ENCODE measurements at regions not wholly inside any gene's neighbourhood (a gene's known extent, or its start where the extent isn't known, plus 50 kb on each side); places are given as distances from the start of the nearest gene placed in this dataset.
"Not testable (repeated sequence)": the region's sequence is repeated elsewhere in the genome, so short reads cannot be mapped to it uniquely, and the experiment has no call there.

DNA sequence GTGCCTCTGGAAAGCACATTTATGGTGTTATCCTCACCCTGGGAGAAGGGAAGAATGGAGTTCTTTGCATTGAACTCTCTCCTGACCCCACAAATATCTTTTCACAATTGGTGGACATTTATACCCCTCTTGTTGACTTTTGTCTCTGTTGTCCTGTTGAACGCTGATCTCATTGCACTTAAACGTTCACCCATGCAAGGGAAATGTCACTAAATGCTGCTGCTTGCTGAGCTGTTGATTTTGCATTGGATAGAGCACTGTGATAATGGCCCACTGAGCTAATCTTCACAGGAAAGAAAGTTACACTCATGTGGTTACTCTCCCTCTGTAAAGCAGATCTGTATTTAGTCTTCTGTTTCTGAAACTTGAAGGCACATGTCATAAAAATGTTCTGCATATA is 133.4 kb downstream of the FZD1 start:
- 80% methylated on average over 1 of the region's 2 CpGs for WGBS (ENCODE audit: insufficient coverage)
- no peak overlapping the region for H3K27ac ChIP-seq (ENCODE audit: low read length)
- H3K4me3 ChIP-seq (ENCODE audit: low read length), result no peak overlapping the region
- H3K27me3 ChIP-seq (ENCODE audit: control insufficient read depth, insufficient read depth, low read length), result no peaks in the 10 kb centered on the region
- no peaks in the 10 kb centered on the region for H3K9me3 ChIP-seq (replicated peaks; ENCODE audit: control insufficient read depth, low read depth, low read length)
- H3K4me1 ChIP-seq (ENCODE audit: control insufficient read depth, insufficient read depth, low read length), result no peaks in the 10 kb centered on the region
- H3K36me3 ChIP-seq (ENCODE audit: control insufficient read depth, insufficient read depth, low read length), result no peaks in the 10 kb centered on the region
- no peak for DNase-seq

DNA sequence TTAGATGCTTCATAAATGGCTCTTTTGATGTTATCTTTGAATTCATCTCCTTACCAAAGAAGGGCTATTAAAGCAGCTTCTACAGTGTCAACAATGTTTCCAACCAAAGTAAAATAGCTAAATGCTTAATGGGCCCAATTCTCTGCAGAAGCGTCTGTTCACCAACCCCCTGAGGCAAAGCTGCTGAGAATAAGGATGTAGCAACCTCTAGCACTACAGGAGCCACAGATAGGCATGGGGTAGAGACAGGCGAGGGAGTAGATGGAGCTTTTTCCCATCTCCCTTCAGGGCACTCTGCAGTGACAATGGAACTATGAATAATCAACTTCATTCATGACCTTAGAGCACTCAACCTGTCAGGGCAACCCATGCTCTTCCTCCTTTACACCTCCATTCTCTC is 134.1 kb downstream of the FZD1 start:
- no peak for DNase-seq
- Histone ChIP-seq H3K9me3 (replicated peaks; ENCODE audit: control insufficient read depth, low read depth, low read length) (no peaks in the 10 kb centered on the region), H3K27me3 (ENCODE audit: control insufficient read depth, insufficient read depth, low read length) (no peaks in the 10 kb centered on the region), H3K27ac (ENCODE audit: low read length) (no peak overlapping the region), H3K36me3 (ENCODE audit: control insufficient read depth, insufficient read depth, low read length) (no peaks in the 10 kb centered on the region), H3K4me3 (ENCODE audit: low read length) (no peak overlapping the region), H3K4me1 (ENCODE audit: control insufficient read depth, insufficient read depth, low read length) (no peaks in the 10 kb centered on the region)
- WGBS (ENCODE audit: insufficient coverage), result 67% methylated on average over 1 of the region's 2 CpGs

DNA sequence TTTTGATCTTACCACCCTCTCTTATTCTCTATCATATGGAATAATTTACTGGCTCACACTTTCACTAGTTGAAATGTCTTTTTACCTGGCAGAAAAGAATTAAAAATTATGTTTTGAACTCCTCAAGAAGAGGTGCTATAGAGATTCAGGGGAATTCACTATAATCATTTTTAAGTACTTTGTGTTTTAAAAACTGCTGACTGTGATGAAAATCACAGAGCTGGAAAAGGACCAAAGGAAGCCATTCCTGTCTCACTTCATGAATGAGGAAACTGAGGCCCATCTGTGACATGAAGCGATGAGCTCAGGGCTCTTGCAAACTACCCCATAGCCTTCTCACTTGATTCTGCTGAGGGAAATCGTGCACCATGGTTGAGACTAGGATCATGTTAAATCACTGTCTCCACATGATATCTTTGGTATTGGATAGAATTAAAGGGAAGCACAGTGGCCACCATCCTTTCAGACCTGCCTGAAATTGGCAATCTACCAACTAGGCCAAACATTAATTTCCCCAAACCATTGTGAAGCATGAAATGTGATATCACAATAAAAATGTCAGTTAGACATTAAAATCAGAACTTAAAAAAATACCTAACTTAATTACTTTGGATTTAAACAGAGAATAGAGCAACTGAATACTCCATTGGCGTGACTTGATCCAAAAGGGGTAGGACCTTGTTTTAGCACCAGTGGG is 141.0 kb downstream of the FZD1 start:
- no peaks in the 10 kb centered on the region for H3K27me3 ChIP-seq (ENCODE audit: control insufficient read depth, insufficient read depth, low read length)
- no peaks in the 10 kb centered on the region for H3K9me3 ChIP-seq (replicated peaks; ENCODE audit: control insufficient read depth, low read depth, low read length)
- no CpG with 5 or more reads among the region's 3 CpGs for WGBS (ENCODE audit: insufficient coverage)
- no peaks in the 10 kb centered on the region for H3K4me1 ChIP-seq (ENCODE audit: control insufficient read depth, insufficient read depth, low read length)
- no peak overlapping the region for H3K4me3 ChIP-seq (ENCODE audit: low read length)
- no peak for DNase-seq
- no peaks in the 10 kb centered on the region for H3K36me3 ChIP-seq (ENCODE audit: control insufficient read depth, insufficient read depth, low read length)
- no peak overlapping the region for H3K27ac ChIP-seq (ENCODE audit: low read length)

DNA sequence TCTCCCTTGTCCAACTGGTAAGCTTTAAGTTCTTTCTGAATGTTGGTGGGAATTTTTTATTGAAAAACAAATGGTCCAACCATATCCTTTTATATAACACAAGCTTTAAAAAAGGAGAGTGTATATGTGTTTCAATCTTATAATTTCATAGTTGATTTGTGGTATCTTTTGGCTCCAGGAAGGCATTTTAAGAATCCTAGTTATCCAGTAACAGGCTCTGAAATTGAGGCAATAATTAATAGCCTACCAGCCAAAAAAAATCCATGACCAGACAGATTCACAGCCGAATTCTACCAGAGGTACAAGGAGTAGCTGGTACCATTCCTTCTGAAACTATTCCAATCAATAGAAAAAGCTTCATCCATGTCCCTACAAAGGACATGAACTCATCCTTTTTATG is 141.6 kb downstream of the FZD1 start:
- not testable (repeated sequence) for H3K9me3 ChIP-seq (replicated peaks; ENCODE audit: control insufficient read depth, low read depth, low read length); H3K27ac ChIP-seq (ENCODE audit: low read length); H3K4me1 ChIP-seq (ENCODE audit: control insufficient read depth, insufficient read depth, low read length); H3K4me3 ChIP-seq (ENCODE audit: low read length); H3K27me3 ChIP-seq (ENCODE audit: control insufficient read depth, insufficient read depth, low read length); H3K36me3 ChIP-seq (ENCODE audit: control insufficient read depth, insufficient read depth, low read length); DNase-seq
- no CpG with 5 or more reads among the region's 1 CpG for WGBS (ENCODE audit: insufficient coverage)

DNA sequence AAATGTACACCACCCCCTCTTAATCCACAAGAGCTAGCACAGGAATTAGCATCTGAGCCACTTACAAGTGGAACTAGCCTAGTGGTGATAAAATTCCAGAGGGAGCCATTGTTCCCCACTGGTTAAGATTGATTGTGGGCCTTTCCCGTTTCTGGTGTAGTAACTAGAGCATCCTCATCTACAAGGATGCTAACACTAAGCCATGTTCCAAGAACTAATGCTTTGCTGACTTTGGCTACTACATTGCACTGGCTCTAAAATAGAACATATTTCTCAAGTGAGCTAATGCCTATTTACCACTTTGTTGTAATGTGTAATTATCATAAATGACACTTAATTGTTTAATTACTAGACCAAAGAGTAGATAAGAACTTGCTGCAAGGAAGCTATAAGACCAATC is 143.7 kb downstream of the FZD1 start:
- no peak overlapping the region for H3K4me3 ChIP-seq (ENCODE audit: low read length)
- no peaks in the 10 kb centered on the region for H3K9me3 ChIP-seq (replicated peaks; ENCODE audit: control insufficient read depth, low read depth, low read length)
- no peak for DNase-seq
- H3K27ac ChIP-seq (ENCODE audit: low read length), result no peak overlapping the region
- WGBS (ENCODE audit: insufficient coverage), result no CpG with 5 or more reads among the region's 1 CpG
- no peaks in the 10 kb centered on the region for H3K4me1 ChIP-seq (ENCODE audit: control insufficient read depth, insufficient read depth, low read length)
- H3K27me3 ChIP-seq (ENCODE audit: control insufficient read depth, insufficient read depth, low read length), result no peaks in the 10 kb centered on the region
- H3K36me3 ChIP-seq (ENCODE audit: control insufficient read depth, insufficient read depth, low read length), result no peaks in the 10 kb centered on the region

DNA sequence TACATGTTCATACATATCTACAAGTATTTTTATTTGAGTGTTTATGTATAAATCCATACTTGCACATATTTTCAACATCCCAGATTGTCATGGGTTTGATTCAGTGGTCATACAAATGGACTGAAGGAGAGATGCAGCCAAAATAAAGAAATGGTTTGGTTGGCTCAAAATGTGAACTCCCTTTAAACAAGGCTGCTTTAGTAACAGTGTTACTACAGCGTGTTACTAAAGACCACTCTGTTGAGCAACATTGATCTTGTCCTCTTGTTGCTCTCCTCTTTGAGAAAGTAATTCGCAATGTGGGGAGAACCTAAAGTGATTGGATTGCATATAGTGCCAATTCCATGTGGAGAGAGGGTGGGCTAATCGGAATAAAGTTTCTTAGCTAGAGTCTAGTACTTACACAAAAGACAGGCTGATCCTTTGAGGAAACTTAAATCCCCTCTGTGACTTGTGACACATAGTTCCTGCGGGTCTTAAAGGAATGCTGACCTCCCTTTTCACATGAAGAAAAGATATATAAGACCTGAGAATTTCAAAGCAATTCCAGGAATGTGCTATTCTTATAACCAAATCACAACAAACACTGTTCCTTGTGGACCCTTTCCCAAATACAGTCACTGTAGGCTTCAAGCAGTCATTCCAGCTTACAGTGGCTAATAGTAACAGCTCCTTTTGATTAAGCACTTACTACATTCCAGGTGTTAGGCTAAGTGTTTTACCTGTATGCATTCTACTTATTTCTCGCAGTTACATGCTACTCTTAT is 144.3 kb downstream of the FZD1 start:
- DNase-seq, result no peak
- no peaks in the 10 kb centered on the region for H3K36me3 ChIP-seq (ENCODE audit: control insufficient read depth, insufficient read depth, low read length)
- no peaks in the 10 kb centered on the region for H3K9me3 ChIP-seq (replicated peaks; ENCODE audit: control insufficient read depth, low read depth, low read length)
- no peaks in the 10 kb centered on the region for H3K27me3 ChIP-seq (ENCODE audit: control insufficient read depth, insufficient read depth, low read length)
- H3K4me3 ChIP-seq (ENCODE audit: low read length), result no peak overlapping the region
- WGBS (ENCODE audit: insufficient coverage), result no CpG with 5 or more reads among the region's 5 CpGs
- H3K27ac ChIP-seq (ENCODE audit: low read length), result no peak overlapping the region
- H3K4me1 ChIP-seq (ENCODE audit: control insufficient read depth, insufficient read depth, low read length), result no peaks in the 10 kb centered on the region

DNA sequence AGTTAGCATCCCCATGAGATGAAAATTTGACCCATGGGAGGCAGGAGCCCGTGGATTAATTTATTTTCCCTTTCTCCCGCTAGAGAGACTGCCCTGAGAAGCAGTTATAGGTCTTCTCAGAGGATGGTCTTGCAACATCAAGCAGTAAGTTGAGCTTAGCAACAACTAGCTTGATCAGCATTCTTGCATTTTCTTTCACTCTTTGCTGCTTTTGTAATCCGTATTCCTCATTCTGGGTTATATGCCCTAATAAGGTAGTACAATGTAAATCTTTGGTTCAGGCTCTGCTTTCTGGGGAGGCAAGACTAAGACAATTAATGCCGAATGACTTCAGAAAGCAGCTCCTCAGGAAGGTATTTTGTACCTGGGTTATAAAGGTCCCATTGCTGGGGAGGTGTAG is 146.8 kb downstream of the FZD1 start:
- no peak overlapping the region for H3K27ac ChIP-seq (ENCODE audit: low read length)
- H3K36me3 ChIP-seq (ENCODE audit: control insufficient read depth, insufficient read depth, low read length), result no peaks in the 10 kb centered on the region
- no peaks in the 10 kb centered on the region for H3K27me3 ChIP-seq (ENCODE audit: control insufficient read depth, insufficient read depth, low read length)
- no CpG with 5 or more reads among the region's 4 CpGs for WGBS (ENCODE audit: insufficient coverage)
- H3K4me1 ChIP-seq (ENCODE audit: control insufficient read depth, insufficient read depth, low read length), result no peaks in the 10 kb centered on the region
- H3K4me3 ChIP-seq (ENCODE audit: low read length), result no peak overlapping the region
- DNase-seq, result no peak
- H3K9me3 ChIP-seq (replicated peaks; ENCODE audit: control insufficient read depth, low read depth, low read length), result no peaks in the 10 kb centered on the region

DNA sequence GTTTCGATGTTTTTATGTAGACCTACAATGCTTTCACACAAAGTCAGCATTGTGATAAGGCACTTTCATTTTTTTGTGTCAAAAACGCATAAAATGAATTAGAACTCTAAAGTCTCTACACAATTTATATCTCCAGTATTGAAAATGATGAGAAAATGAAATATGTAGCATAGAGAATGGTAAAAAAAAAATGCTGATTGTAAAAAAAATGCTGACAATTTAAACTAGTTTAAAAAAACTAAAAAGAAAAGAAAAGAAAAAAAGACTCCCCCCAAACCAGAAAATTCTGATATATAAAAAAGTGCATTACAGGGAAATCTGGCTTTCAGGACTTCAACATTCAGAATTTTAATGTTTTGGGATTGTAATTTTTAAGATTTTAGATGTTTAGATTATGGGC is 148.1 kb downstream of the FZD1 start:
- Histone ChIP-seq H3K27ac (ENCODE audit: low read length) (no peak overlapping the region), H3K4me3 (ENCODE audit: low read length) (no peak overlapping the region), H3K9me3 (replicated peaks; ENCODE audit: control insufficient read depth, low read depth, low read length) (no peaks in the 10 kb centered on the region), H3K4me1 (ENCODE audit: control insufficient read depth, insufficient read depth, low read length) (no peaks in the 10 kb centered on the region), H3K36me3 (ENCODE audit: control insufficient read depth, insufficient read depth, low read length) (no peaks in the 10 kb centered on the region), H3K27me3 (ENCODE audit: control insufficient read depth, insufficient read depth, low read length) (no peaks in the 10 kb centered on the region)
- WGBS (ENCODE audit: insufficient coverage), result no CpG with 5 or more reads among the region's 2 CpGs
- no peak for DNase-seq

DNA sequence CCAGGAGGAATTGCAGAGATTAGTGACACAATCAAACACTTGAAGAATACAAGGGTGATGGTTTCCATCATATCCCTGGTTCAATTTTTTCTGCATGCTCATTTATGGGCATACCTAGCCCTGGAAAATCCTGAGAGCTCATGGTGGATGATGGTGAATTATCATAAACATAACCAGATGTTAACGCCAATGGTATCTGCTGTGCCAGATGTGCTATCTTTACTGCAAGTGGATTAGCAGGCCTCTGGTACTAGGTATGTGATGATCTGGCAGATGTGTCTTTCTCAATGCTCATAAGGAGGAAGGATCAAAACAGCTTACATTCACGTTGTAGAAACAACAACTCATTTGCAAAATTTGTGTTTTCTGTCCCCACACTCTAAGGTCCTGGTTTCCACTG is 150.5 kb downstream of the FZD1 start:
- no peak overlapping the region for H3K4me3 ChIP-seq (ENCODE audit: low read length)
- H3K4me1 ChIP-seq (ENCODE audit: control insufficient read depth, insufficient read depth, low read length), result no peaks in the 10 kb centered on the region
- WGBS (ENCODE audit: insufficient coverage), result no CpG with 5 or more reads among the region's 2 CpGs
- H3K9me3 ChIP-seq (replicated peaks; ENCODE audit: control insufficient read depth, low read depth, low read length), result no peaks in the 10 kb centered on the region
- H3K36me3 ChIP-seq (ENCODE audit: control insufficient read depth, insufficient read depth, low read length), result no peaks in the 10 kb centered on the region
- no peak overlapping the region for H3K27ac ChIP-seq (ENCODE audit: low read length)
- no peak for DNase-seq
- no peaks in the 10 kb centered on the region for H3K27me3 ChIP-seq (ENCODE audit: control insufficient read depth, insufficient read depth, low read length)

DNA sequence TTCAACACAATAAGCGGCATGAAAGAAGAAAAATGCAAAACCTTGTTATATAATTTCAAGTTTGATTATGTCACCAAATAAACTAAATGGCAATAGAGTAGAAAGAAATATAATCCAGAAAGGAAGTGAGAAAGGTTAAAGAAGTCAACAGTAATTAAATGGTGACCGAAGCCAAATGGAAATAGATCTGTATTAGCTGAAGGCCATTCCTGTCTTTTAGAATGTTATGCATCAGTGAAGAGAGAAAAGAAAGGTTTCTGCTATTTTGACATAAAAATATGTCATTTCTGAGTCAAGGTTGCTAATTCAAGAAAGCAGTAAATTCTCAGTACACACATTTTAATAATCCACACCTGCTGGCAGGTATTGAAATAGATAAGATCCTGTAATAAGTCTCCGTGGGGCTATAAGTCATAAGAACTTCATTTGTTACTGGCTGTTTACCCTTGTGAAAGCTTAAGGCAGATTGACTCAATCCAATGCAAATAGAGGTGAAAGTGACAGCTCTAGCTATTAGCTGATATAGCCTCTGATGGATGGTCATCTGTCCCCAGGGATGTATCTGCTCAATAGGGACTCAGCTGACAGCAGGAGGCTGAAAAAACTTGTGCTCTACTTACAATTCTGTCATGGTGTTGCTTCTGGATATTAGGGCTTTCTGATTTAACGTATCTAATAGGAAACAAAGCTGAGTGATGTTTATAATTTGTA is 152.1 kb downstream of the FZD1 start:
- Histone ChIP-seq H3K9me3 (replicated peaks; ENCODE audit: control insufficient read depth, low read depth, low read length) (no peaks in the 10 kb centered on the region), H3K4me1 (ENCODE audit: control insufficient read depth, insufficient read depth, low read length) (no peaks in the 10 kb centered on the region), H3K27me3 (ENCODE audit: control insufficient read depth, insufficient read depth, low read length) (no peaks in the 10 kb centered on the region), H3K36me3 (ENCODE audit: control insufficient read depth, insufficient read depth, low read length) (no peaks in the 10 kb centered on the region), H3K4me3 (ENCODE audit: low read length) (no peak overlapping the region), H3K27ac (ENCODE audit: low read length) (no peak overlapping the region)
- no peak for DNase-seq
- 64% methylated on average over 1 of the region's 4 CpGs for WGBS (ENCODE audit: insufficient coverage)
